Dermis blood vessel endothelial cell (primary cell): ENCODE measurements at regions not wholly inside any gene's neighbourhood (a gene's known extent, or its start where the extent isn't known, plus 50 kb on each side); places are given as distances from the start of the nearest gene placed in this dataset.
"Not testable (repeated sequence)": the region's sequence is repeated elsewhere in the genome, so short reads cannot be mapped to it uniquely, and the experiment has no call there.

Source experiments
- DNase-seq: peaks from one replicate; pipeline ENCODE4 v3.0.0; 2010

- DNase-seq: not testable (repeated sequence)
Measured at GRCh38 chr17:15864061-15864460, 80.9 kb upstream of the ADORA2B start.

- DNase-seq: not testable (repeated sequence)
Measured at GRCh38 chr17:15864472-15864871, 80.5 kb upstream of the ADORA2B start.

- DNase-seq: not testable (repeated sequence)
Measured at GRCh38 chr17:15866015-15866414, 78.9 kb upstream of the ADORA2B start.

GRCh38 chr17:15867331-15867730 lies 77.6 kb upstream of the ADORA2B start:
- not testable (repeated sequence) for DNase-seq

- DNase-seq: not testable (repeated sequence)
Measured at GRCh38 chr17:15869868-15870267, 75.1 kb upstream of the ADORA2B start.

GRCh38 chr17:15872677-15873076 lies 72.3 kb upstream of the ADORA2B start:
- not testable (repeated sequence) for DNase-seq

GRCh38 chr17:15877882-15878500 lies 66.9 kb upstream of the ADORA2B start:
- not testable (repeated sequence) for DNase-seq

- DNase-seq: no peak
Measured at GRCh38 chr17:15882058-15882720, 62.7 kb upstream of the ADORA2B start.

- no peak for DNase-seq
Measured at GRCh38 chr17:15882777-15883176, 62.2 kb upstream of the ADORA2B start.

GRCh38 chr17:15883617-15884111 lies 61.3 kb upstream of the ADORA2B start:
- DNase-seq: no peak

- DNase-seq: no peak
Measured at GRCh38 chr17:15884731-15885130, 60.2 kb upstream of the ADORA2B start.

- DNase-seq: no peak
Measured at GRCh38 chr17:15885770-15886169, 59.2 kb upstream of the ADORA2B start.

- DNase-seq: no peak
Measured at GRCh38 chr17:15886221-15886620, 58.7 kb upstream of the ADORA2B start.

- DNase-seq: no peak
Measured at GRCh38 chr17:15886804-15887203, 58.1 kb upstream of the ADORA2B start.

- DNase-seq: no peak
Measured at GRCh38 chr17:15888436-15888835, 56.5 kb upstream of the ADORA2B start.

- DNase-seq: no peak
Measured at GRCh38 chr17:15890279-15890892, 54.5 kb upstream of the ADORA2B start.

- DNase-seq: no peak
Measured at GRCh38 chr17:15891318-15891717, 53.6 kb upstream of the ADORA2B start.

GRCh38 chr17:15892244-15892643 lies 52.7 kb upstream of the ADORA2B start:
- no peak for DNase-seq

- DNase-seq: no peak
Measured at GRCh38 chr17:15892731-15893657, 51.9 kb upstream of the ADORA2B start.

- DNase-seq: no peak
Measured at GRCh38 chr17:15893658-15894024, 51.3 kb upstream of the ADORA2B start.

GRCh38 chr17:15894258-15894657 lies 50.7 kb upstream of the ADORA2B start:
- no peak for DNase-seq

- no peak for DNase-seq
Measured at GRCh38 chr17:15894913-15895658, 49.8 kb upstream of the ADORA2B start.
